NCI-H345 (cell line): ENCODE measurements at regions not wholly inside any gene's neighbourhood (a gene's known extent, or its start where the extent isn't known, plus 50 kb on each side); places are given as distances from the start of the nearest gene placed in this dataset.
A peak's percentile ranks its signal among the peaks of the same experiment; 100 is the strongest.

ENCODE experiments used
- DNase-seq: peaks from one replicate; lab custom pipeline; 2025; lab: John Stamatoyannopoulos, UW

DNA sequence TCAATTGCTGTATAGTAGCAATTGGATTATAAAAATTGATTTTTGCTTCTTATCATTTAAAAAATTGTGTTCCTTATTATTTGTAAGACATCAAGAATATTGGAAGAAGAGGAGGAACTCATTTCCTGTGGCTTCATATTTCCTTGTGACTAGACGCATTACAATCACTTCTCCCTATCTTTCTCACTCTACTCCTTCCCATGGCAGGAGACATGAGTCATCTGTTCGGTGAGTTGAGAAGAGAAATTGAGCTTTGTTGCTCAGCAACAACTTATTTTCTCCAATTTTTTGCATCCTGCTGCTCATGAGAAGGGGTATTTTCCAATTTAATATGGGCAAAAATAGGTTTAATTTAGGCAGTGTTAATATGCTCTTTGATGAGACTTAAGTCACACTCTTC is 1783.9 kb downstream of the SUCLG1 start:
- DNase-seq: no peak

DNA sequence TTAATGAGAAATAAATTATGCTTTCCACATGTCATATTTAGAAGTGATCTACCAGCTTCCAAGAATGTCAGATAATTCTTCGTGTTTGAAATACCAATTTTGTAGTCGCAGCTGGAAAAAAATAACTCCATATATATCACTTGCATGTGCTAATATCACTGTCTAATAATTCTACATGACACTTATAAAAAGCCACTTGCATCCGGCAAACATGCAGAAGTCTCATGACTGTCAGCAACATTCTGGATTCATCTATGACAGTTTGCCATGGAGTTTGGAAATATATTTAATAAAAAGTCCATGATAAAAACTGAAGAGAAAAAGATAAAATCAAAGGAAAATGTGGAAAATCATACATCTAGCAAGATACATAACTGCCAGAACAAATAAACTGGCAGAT is 1784.4 kb downstream of the SUCLG1 start:
- DNase-seq: no peak

DNA sequence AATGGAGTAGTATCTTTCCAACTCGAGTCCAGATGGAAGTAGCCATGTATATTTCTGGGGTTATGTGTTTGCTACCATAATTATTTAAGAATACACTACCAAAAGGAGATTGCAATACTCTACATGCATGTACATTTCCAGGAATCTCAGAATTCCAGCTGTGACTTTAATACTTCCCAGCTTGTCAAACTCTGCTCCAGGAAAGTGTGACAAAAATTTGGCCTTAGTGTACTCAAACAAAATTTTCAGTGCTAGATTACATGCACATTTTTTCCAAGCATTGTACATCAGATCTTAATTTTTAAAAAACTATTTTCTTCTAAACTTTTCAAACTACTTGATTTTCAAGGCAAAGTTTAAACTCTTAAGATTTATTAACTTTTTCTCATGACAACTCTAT is 1791.6 kb downstream of the SUCLG1 start:
- no peak for DNase-seq

DNA sequence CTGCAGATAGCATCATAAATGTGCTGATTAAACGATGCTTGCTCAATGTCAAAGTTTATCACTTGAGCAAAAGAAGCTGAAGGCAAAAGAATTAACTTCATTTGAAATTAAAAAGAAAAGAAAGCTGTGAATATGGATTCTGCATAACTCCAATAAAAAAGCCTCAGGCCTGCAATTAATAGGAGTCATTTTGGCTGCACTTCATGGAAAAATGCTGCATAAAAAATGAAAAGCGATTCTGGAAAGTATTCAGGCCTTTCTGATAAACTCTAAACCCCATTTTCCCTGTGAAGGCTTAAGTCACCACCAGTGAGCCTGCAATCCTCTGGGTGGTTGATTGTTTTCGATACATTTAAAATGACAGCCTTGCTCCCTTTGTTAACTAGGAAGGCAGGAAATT is 1793.4 kb downstream of the SUCLG1 start:
- no peak for DNase-seq

DNA sequence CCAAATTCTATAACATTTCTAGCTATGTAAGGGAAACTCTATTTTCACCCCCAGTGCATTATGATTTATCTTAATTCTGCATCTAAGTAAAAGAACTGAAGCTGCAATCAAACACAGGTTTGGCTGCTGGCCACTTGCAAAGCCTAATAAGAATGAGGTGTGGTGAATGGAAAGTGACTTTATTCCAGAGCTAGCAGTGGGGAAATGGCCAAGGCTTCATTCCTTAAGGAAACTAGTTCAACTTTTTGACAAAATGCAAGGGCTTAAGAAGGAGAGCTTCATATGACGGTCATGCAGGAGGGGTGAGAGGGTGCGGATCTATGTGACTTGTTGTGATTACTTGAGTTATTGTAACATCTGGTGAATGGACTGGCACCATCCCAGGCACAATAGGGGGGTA is 1802.0 kb downstream of the SUCLG1 start:
- DNase-seq: no peak

DNA sequence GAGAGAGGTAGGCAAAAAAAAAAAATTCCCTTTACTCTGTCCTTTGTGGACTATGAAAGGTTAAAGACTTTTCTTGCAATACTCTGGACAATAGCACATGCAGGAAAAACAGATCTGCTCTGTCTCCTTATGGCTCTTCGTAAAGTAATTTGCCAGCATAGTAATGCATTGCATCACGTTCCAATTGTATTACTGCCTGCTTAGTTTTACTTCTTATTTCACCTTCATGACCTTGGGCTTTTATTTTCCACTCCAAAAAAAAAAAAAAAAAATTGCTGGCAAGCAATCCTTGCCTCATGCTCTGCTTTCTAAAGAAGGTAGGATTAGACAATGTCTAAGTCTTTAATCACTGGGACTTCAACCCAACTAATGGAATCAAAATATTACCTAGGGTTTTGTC is 1802.7 kb downstream of the SUCLG1 start:
- no peak for DNase-seq

DNA sequence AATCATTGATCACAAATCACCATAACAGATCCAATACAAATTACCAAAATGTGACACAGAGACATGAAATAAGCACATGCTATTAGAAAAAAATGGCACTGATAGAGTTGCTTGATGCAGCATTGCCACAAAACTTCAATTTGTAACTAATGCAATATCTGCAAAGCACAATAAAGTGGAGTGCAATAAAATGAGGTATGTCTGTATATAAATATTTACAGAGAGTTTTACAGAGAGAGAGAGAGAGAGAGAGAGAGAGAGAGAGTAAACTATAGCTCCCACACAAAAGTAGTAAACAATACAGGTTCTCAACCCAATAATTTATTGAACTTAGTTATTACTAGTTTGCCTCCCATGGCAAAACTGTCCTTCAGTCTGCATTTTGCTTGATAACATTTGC is 1807.0 kb downstream of the SUCLG1 start:
- peak; percentile 48 for DNase-seq

DNA sequence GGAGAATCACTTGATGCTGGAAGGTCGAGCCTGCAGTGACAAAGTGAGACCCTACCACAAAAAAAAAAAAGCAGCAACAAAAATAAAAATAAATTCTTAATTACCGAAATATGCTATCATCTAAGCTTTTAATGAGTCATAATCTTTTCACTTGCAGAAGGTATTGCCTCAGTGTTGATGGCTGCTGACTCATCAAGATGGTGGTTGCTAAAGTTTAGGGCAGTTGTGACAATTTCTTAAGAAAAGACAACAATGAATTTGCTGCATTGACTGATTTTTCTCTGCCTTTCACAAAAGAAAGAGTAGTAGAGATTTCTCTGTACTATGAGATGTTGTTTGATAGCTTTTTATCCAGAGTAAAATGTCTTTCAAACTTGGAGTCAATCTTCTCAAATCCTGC is 1809.0 kb downstream of the SUCLG1 start:
- no peak for DNase-seq

DNA sequence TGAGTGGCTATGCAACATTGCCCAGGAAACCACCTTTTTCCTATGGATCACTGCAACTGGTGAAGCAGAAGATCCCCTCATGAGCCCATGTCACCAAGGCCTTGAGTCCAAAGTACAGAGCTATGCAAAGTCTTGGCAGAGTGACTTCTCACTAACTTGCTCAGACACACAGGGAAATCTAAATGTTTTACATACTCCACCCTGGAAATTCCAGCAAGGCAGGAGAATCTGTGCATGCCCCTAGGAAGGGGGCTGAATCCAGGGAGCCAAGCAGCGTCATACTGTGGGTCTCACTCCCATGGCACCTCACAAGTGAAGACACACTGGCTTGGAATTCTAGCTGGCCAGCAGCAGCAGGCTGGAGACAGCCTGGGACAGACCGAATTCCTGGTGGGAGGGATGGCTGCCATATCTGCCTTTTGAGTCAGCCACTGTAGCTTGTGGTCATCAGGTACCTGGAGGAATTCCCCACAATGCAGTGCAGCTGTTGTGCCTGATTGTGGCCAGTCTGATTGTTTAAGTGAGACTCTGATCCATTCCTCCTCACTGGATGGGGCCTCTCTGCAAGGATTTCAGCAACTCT is 1817.4 kb downstream of the SUCLG1 start:
- DNase-seq: no peak

DNA sequence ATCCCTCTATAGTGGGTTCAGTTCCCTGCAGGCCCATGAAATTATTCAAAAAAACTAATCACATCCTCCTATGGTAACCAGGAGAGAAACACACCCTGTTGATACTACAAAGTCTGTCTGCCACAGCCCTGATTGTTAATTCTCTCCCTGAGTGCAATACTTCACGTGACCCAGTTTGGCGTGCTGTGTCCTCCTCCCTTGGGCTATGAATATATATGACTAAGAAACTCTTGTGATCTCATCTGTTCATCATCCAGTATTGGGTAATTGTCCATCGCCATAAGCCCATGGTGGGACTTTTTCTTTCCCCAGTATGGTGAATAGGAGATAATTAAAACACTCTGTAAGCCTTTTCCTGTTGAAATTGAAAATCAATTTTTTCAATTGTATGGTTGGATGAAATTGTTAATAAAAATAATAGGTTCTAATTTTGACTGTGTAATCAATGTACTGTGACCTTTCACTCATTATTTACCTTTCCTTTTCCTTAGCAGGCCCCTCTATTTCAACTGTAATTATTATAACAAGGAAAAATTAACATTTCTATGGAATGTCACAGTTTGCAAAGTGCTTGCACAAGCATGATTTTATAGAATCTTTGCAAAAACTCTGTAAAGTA is 1822.6 kb downstream of the SUCLG1 start:
- no peak for DNase-seq

DNA sequence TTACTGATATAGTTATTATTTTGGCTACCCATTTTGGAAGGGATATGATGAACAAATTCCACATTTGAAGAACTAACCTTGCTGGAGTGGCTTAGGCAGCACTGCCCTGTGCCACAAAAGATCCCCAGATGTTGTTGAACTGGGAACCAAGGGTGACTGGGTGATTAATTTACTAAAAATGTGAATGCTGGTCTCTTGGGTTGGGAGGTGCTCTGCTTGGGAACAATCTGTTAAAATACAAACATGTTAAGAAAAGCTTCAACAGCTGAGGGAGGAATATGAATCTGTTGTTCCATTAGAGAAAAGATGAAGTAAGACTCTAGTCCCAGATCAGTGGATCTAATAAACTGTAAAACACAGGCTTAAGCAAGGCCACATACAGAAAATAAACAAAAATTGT is 1860.1 kb downstream of the SUCLG1 start:
- DNase-seq: no peak

DNA sequence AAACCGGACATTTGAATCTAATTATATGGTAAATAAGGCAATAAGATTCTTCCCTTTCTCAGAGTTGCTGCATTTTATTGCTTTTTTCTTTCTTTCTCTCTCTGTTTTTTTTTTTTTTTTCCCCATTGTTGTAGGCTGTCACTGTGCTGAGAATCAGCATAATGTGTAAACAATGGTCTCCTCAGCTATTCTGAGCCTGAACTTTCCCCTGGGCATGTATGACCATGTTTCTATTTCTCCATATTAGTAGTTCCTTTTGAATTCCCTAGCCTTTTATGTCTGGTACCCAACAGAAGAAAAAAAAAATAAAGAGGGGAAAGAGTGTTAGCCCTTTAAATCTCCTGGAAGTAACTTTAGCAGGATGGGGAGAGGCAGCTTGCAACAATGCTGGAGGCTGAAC is 1862.5 kb downstream of the SUCLG1 start:
- no peak for DNase-seq

DNA sequence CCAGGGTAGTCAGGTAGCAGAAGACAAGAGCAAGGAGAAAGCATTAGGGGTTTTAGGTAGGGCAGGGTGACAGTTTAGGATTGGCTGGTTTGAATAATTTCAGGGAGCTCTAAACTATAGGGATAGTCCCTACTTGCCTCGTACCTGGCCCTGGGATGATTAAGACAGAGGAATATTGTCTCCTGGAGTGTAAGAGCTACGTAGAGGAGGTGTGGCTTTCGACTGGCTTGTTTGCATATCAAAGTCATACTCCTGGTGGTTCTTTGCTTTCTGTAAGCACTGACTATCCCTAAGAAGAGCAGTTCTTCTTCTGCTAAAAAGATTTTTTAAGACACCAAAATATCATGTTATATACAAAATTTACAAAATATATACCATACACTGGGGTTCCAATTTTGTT is 1867.4 kb downstream of the SUCLG1 start:
- no peak for DNase-seq

DNA sequence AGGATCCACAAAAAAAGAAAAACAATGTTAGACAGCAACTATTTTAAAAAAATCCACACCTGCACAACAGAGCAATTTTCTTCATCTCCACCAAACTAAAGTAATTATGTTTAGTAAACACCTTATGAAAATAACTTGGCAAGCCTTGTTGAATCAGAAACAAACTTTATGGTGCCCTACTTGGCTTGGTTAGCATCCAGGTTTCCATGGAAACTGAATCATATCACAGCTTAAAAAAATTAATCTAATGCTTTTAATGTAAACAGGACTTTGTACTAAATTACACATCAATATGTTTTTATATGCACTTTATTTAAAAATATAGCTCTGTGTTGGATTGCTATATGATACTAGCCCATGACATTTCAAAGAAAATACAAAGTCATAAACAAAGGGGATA is 1882.4 kb downstream of the SUCLG1 start:
- no peak for DNase-seq

DNA sequence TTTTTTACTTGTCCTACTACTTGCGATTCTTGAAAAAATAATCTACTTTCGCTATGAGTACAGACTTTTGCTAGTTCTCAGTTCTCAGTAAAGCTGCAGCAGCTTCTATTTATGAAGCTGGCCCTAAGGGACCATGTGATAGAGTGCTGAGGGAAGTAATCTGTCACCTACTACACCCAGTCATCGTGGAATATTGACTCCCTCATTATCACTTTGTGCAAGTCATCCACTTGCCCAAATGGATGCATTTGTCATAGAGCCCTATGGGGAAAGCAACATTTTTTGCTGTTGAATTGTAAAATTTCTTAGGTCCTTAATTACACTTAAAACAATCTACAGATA is 1919.8 kb downstream of the SUCLG1 start:
- DNase-seq: no peak

DNA sequence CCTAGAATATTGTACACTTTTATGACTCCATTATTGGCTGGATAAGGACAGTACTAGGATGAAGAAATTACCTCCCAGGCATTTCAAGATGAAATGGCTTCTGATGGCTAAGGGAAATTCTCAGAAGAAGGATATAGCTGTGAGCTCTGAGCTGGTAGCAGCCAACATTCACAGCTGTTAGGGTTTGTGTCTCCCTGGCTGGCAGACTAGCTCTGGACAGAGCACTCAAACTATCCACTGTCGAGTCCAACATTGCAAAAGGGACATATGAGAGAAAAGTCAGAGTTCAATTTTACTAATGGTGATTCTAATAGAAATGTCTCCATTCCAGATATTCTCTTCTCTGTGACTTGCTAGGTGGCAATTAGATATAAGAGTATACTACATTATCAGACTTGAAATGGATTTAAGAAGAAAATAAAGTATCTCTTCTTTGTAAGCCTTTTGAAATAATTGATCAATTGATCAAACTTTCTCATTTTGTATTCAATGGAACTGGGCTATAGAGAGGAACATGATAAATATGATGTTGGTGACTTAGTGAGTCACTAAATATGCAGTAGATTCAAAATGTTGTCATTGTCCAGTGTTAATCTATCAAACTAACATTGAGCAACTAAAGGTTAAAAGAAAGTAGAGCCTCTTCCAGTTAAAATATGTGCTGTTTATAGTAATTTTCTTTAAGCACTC is 1920.3 kb downstream of the SUCLG1 start:
- DNase-seq: no peak

DNA sequence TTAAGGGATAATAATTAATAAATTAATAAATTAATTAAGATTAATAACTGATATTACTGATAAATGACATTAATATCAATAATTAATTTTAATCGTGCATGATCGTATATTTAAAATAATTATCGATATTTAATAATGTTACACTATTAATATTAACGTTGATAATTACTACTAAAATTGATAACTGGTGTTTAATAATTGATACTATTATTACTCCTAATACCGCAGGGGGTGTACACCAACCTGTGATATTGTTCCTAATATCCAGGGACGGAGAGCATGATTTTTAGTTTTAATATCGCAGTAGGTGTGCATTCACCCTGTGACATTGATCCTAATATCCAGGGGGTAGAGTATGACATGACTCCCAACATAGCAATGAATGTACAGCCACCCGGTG is 1930.8 kb downstream of the SUCLG1 start:
- no peak for DNase-seq

DNA sequence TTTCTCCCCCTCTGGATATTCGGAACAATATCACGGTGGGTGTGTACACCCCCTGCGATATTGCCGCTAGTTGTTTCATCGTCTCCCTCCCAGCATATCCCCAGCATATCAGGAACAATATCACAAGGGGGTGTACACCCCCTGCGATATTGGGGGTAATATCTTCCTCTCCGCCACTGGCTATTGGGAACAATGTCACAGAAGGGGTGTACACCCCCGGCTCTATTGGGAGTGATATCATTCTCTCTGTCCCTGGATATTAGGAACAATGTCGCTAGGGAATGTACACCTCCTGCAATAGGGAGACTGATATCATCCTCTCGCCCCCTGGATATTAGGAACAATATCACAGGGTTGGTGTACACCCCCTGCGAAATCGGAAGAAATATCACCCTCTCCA is 1932.0 kb downstream of the SUCLG1 start:
- DNase-seq: no peak

DNA sequence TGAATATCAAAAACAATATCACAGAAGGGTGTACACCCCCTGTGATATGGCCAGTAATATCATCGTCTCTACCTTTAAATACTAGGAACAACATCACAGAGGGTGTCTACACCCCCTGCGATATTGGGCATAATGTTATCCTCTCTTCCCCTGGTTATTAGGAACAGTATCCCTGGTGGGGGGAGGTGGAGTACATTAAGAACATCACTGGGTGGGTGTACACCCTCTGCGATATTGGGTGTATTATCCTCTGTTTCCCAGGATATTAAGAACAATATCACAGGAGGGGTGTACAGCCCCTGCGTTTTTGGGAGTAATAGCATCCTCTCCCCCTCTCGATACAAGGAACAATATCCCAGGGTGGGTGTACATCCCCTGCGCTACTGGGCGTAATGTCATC is 1932.8 kb downstream of the SUCLG1 start:
- DNase-seq: no peak

DNA sequence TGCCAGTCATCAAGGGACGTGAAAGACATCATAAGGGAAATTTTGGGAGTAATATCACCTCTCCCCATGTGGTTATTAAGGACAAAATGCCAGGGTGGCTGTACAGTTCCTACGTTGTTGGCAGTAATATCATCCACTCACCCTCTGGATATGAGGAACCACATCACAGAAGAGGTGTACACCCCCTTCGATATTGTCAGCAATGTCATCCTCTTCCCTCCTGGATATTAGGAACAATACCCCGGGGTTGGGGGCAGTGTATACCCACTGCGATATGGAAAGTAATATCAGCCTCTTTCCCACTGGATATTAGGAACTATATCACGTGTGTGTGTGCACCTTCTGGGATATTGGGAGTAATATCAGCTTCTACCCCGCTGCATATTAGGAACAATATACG is 1933.3 kb downstream of the SUCLG1 start:
- no peak for DNase-seq

DNA sequence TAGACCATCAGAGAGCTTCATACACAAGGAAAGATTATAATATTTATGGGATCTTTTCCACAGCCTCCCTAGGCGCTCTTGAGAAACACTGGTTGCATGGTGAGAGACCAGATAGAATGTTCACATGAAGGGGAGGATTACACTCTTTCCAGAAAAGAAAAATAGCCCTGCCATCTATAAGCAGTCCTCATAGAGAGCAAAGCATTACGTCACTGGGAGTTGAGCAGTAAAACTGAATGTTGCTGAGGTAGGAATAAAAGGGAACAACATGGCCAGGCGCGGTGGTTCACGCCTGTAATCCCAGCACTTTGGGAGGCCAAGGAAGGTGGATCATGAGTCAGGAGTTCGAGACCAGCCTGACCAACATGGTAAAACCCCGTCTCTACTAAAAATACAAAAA is 1934.3 kb downstream of the SUCLG1 start:
- DNase-seq: no peak

DNA sequence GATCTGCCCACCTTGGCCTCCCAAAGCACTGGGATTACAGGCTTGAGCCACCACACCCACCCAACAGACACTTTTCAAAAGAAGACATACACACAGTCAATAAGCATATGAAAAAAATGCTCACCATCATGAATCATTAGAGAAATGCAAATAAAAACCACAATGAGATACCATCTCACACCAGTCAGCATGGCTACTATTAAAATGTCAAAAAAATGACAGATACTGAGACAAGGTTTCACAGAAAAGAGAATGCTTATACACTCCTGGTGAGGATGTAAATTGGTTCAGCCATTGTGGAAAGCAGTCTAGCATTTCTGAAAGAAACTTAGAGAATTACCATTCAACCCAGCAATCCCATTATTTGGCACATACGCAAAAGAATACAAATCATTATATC is 1947.2 kb downstream of the SUCLG1 start:
- DNase-seq: no peak

DNA sequence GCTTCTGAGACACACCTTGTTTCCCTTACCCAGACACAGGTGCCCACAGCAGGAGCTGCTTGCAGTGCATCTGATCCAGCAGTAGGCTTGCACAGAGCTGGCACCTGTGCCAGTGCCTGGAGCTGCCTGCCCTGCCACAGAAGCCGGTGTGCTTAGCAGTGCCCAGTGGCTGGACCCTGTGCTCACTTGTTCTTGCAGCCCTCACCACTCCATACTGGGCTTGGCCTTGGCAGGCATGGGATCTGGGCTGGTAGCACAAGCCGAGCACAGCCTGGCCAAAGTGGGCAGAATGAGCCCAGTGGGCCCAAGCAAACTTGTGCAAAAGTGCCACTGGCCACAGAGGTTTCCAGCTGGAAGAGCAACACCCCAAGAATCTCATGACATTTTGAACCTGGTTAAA is 1950.4 kb downstream of the SUCLG1 start:
- DNase-seq: no peak

DNA sequence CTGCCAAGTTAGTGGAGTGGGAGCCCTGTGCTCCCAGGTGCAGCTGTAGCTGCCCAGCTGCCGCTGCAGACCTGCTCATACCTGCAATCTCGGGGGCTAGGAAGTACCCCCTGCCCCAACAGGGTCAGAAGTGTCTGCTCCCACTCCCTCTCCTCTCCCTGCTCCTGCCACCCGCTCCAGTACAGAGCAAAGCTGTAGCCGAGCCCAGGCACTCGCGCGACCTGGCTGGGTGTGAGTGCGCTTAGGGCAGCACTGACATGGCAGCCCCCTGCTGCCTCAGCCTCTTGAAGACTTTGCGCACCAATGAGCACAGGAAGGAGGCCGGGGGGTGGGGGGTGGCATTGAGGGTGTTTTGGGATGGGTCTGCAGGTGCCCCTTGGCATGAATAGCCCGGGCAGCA is 1951.4 kb downstream of the SUCLG1 start:
- no peak for DNase-seq
